ENCODE measurements at regions not wholly inside any gene's neighbourhood (a gene's known extent, or its start where the extent isn't known, plus 50 kb on each side); places are given as distances from the start of the nearest gene placed in this dataset.

DNA sequence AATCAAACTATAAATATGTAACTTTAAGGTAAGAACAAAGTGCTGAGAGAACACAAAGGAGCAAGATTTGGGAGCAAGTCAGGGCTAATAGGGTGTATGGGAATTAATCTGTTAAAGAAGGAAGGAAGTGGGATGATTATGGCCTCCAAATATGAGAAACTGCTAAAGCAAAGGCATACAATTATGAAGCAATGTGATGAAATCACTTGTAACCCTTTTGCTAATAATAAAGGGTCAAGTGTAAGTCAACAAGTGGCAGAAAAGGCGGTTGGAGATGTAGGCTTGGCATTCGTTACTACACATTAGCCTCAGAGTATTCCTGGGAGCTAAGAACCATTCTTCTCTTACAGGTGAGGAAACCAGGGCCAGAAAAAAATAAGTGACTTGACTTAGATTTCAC lies 1002.3 kb upstream of the TENM4 start:
- H2AFZ ChIP-seq (ENCODE audit: low read length) = no peak overlapping the region
- POLR2A ChIA-PET (ENCODE audit: partially characterized antibody) = no interaction called here
- H3K4me2 ChIP-seq (ENCODE audit: insufficient read depth in 1 of 2, low read depth in 2 of 2, low read length in 2 of 2) = no peak overlapping the region
- no peak for TF ChIP-seq ASH2L (IDR thresholded peaks at IDR 0.05; ENCODE audit: low read length)
- no peak for TF ChIP-seq POU5F1 (IDR thresholded peaks at IDR 0.05; ENCODE audit: low read depth, low read length)
- TF ChIP-seq EGR1 (IDR thresholded peaks at IDR 0.05; ENCODE audit: borderline replicate concordance, low read depth, low read length) = no peak
- TF ChIP-seq RXRA (IDR thresholded peaks at IDR 0.05; ENCODE audit: insufficient read depth, low read depth, low read length) = no peak
- TF ChIP-seq EP300 (IDR thresholded peaks at IDR 0.05; ENCODE audit: borderline replicate concordance in 1 of 2, low read depth in 2 of 2, low read length in 2 of 2) = no peak
- TF ChIP-seq TAF1 (IDR thresholded peaks at IDR 0.05; ENCODE audit: low read depth, low read length) = no peak
- no peak for TF ChIP-seq RBBP5 (IDR thresholded peaks at IDR 0.05; ENCODE audit: borderline replicate concordance, low read depth, low read length)
- no peak for TF ChIP-seq BACH1 (IDR thresholded peaks at IDR 0.05; ENCODE audit: low read length)
- no peak for TF ChIP-seq HDAC6 (IDR thresholded peaks at IDR 0.05; ENCODE audit: low read depth, low read length)
- TF ChIP-seq SIRT6 (IDR thresholded peaks at IDR 0.05; ENCODE audit: low read length) = no peak
- no peak for TF ChIP-seq POLR2AphosphoS5 (IDR thresholded peaks at IDR 0.05; ENCODE audit: low read depth, low read length)
- TF ChIP-seq GTF2F1 (IDR thresholded peaks at IDR 0.05; ENCODE audit: borderline replicate concordance, low read depth, low read length) = no peak
- no peak for TF ChIP-seq BRCA1 (IDR thresholded peaks at IDR 0.05; ENCODE audit: low read depth, low read length)
- TF ChIP-seq SP2 (IDR thresholded peaks at IDR 0.05; ENCODE audit: low read length) = no peak
- no peak for TF ChIP-seq FOSL1 (IDR thresholded peaks at IDR 0.05; ENCODE audit: insufficient read depth, low read depth, low read length)
- TF ChIP-seq KDM4A (IDR thresholded peaks at IDR 0.05; ENCODE audit: low read depth, low read length, severe bottlenecking) = no peak
- no peak for TF ChIP-seq ZNF274 (IDR thresholded peaks at IDR 0.05; ENCODE audit: borderline replicate concordance, extremely low read depth, low read length)

More for the DNA sequence above, 1002.3 kb upstream of the TENM4 start:
- H3K14ac ChIP-seq (ENCODE audit: insufficient read length) = no peak overlapping the region
- no peak for FAIRE-seq
- H4K91ac ChIP-seq (replicated peaks; ENCODE audit: insufficient read length, low read length) = no peak overlapping the region
- no peak overlapping the region for H2AK5ac ChIP-seq (ENCODE audit: low read depth, low read length)
- no peak overlapping the region for H2BK120ac ChIP-seq (replicated peaks; ENCODE audit: low read depth, low read length)
- H3K4ac ChIP-seq (replicated peaks; ENCODE audit: insufficient read length, low read depth, low read length) = no peak overlapping the region
- no peaks in the 10 kb centered on the region for H4K20me1 ChIP-seq (replicated peaks in 1 of 2; ENCODE audit: control insufficient read depth in 1 of 2, insufficient read depth in 2 of 2, low read length in 2 of 2)
- H3K27ac ChIP-seq (ENCODE audit: low read depth, low read length) = no peak overlapping the region
- no peaks in the 10 kb centered on the region for H3K79me2 ChIP-seq (ENCODE audit: control insufficient read depth in 1 of 2, insufficient read depth in 2 of 2, low read length in 2 of 2)
- no peak overlapping the region for H3K56ac ChIP-seq (replicated peaks; ENCODE audit: insufficient read length, low read depth, low read length)
- H2BK20ac ChIP-seq (ENCODE audit: low read length) = no peak overlapping the region
- no peak overlapping the region for H3K9ac ChIP-seq (replicated peaks in 1 of 4; ENCODE audit: extremely low read depth in 1 of 4, low read depth in 3 of 4, low read length in 3 of 4)
- H2BK12ac ChIP-seq (ENCODE audit: low read depth, low read length) = no peak overlapping the region
- no peak overlapping the region for H2BK15ac ChIP-seq (ENCODE audit: low read length)
- H3K27me3 ChIP-seq (replicated peaks in 1 of 4; ENCODE audit: control insufficient read depth in 3 of 4, extremely low read depth in 1 of 4, insufficient read depth in 3 of 4, low read length in 3 of 4) = no peaks in the 10 kb centered on the region
- no peak overlapping the region for H4K8ac ChIP-seq (ENCODE audit: extremely low read depth, insufficient read depth, low read length)
- no peak overlapping the region for H3K4me3 ChIP-seq (ENCODE audit: extremely low read depth in 1 of 4, insufficient read depth in 2 of 4, low read depth in 3 of 4, low read length in 4 of 4)
- H3K23ac ChIP-seq (ENCODE audit: insufficient read length) = no peak overlapping the region
- H2BK5ac ChIP-seq (ENCODE audit: low read depth, low read length) = no peak overlapping the region
- H4K5ac ChIP-seq (ENCODE audit: insufficient read length, low read depth, low read length) = no peak overlapping the region
- no peaks in the 10 kb centered on the region for H3K9me3 ChIP-seq (ENCODE audit: insufficient read depth in 2 of 2, low read depth in 1 of 2, low read length in 1 of 2)
- no peaks in the 10 kb centered on the region for H3K36me3 ChIP-seq (ENCODE audit: control insufficient read depth in 2 of 4, insufficient read depth in 4 of 4, low read length in 3 of 4)
- CTCF ChIA-PET (ENCODE audit: partially characterized antibody) = no interaction called here
- no peaks in the 10 kb centered on the region for H3K23me2 ChIP-seq (ENCODE audit: low read depth, low read length)
- DNase-seq (ENCODE audit: low read depth in 1 of 2, low spot score in 2 of 2) = no peak
- WGBS, 2 experiments (ENCODE audit: extremely low coverage in 1 of 2, insufficient coverage in 1 of 2, insufficient read length in 1 of 2, insufficient replicate concordance in 2 of 2, low coverage in 1 of 2, low lambda C conversion rate in 2 of 2, missing lambda C conversion rate in 1 of 2) = 75% methylated on average over 2 of the region's 2 CpGs; no CpG with 5 or more reads in 1 of the 2 experiments
- no peaks in the 10 kb centered on the region for H3K79me1 ChIP-seq (ENCODE audit: low read depth, low read length)
- no peak overlapping the region for H3K18ac ChIP-seq (ENCODE audit: extremely low read depth, low read length)
- no peaks in the 10 kb centered on the region for H3K4me1 ChIP-seq (replicated peaks in 1 of 4; ENCODE audit: control insufficient read depth in 3 of 4, insufficient read depth in 4 of 4, low read length in 3 of 4)

Data from H1 (cell line).